Type B pancreatic cell (in vitro differentiated cells): ENCODE measurements at regions not wholly inside any gene's neighbourhood (a gene's known extent, or its start where the extent isn't known, plus 50 kb on each side); places are given as distances from the start of the nearest gene placed in this dataset.

Experiments used
- DNase-seq: peaks from one replicate; pipeline ENCODE4 v3.0.0; 2021; ENCODE audit warnings: mixed read lengths; ENCODE audit not compliant: unreplicated experiment; ENCODE audit errors: extremely low spot score
- H3K27ac Mint-ChIP-seq: 2 replicates; pipeline ENCODE4 v1.8.0; 2021; ENCODE audit warnings: mild to moderate bottlenecking, mixed read lengths
- H3K27me3 Mint-ChIP-seq: 2 replicates; pipeline ENCODE4 v1.8.0; 2021; ENCODE audit warnings: mixed read lengths
- H3K36me3 Mint-ChIP-seq: 2 replicates; pipeline ENCODE4 v1.8.0; 2021; ENCODE audit warnings: mixed read lengths
- H3K4me1 Mint-ChIP-seq: one replicate; pipeline ENCODE4 v1.8.0; 2021; ENCODE audit warnings: mixed read lengths; ENCODE audit not compliant: unreplicated experiment
- H3K4me3 Mint-ChIP-seq: 2 replicates; pipeline ENCODE4 v1.8.0; 2021; ENCODE audit warnings: mild to moderate bottlenecking, mixed read lengths
- H3K9me3 Mint-ChIP-seq: 2 replicates; pipeline ENCODE4 v1.8.0; 2021; ENCODE audit warnings: mixed read lengths
- TF ChIP-seq, protein P1 (sequence below): fragments of 200-600 bp; sonication (generic); conservative IDR thresholded peaks from 2 replicates; pipeline ENCODE4 v1.5.0; 2021; ENCODE audit warnings: antibody characterized with exemption, mild to moderate bottlenecking

DNA sequence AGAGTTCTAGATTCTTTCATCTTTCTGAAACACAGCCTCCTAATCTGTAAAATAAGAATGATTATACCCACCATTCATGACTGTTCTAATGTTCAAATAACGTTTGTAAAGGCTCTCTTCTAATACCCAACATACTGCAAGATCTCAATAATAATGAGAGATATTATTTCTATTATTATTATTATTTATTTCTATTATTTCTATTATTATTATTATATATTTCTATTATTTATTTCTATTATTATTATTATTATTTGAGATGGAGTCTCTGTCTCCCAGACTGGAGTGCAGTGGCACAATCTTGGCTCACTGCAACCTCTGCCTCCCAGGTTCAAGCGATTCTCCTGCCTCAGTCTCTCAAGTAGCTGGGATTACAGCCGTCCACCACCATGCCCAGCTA lies 395.5 kb downstream of the EFNB2 start:
- H3K36me3 Mint-ChIP-seq, result no peaks in the 10 kb centered on the region
- H3K4me1 Mint-ChIP-seq, result peaks cover 9% of the 10 kb centered on the region
- H3K27ac Mint-ChIP-seq, result no peak overlapping the region
- H3K9me3 Mint-ChIP-seq, result peaks cover 14% of the 10 kb centered on the region
- TF ChIP-seq, protein P1, sequence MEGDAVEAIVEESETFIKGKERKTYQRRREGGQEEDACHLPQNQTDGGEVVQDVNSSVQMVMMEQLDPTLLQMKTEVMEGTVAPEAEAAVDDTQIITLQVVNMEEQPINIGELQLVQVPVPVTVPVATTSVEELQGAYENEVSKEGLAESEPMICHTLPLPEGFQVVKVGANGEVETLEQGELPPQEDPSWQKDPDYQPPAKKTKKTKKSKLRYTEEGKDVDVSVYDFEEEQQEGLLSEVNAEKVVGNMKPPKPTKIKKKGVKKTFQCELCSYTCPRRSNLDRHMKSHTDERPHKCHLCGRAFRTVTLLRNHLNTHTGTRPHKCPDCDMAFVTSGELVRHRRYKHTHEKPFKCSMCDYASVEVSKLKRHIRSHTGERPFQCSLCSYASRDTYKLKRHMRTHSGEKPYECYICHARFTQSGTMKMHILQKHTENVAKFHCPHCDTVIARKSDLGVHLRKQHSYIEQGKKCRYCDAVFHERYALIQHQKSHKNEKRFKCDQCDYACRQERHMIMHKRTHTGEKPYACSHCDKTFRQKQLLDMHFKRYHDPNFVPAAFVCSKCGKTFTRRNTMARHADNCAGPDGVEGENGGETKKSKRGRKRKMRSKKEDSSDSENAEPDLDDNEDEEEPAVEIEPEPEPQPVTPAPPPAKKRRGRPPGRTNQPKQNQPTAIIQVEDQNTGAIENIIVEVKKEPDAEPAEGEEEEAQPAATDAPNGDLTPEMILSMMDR, result no peak
- no peak overlapping the region for H3K4me3 Mint-ChIP-seq
- H3K27me3 Mint-ChIP-seq, result no peaks in the 10 kb centered on the region
- DNase-seq, result no peak

DNA sequence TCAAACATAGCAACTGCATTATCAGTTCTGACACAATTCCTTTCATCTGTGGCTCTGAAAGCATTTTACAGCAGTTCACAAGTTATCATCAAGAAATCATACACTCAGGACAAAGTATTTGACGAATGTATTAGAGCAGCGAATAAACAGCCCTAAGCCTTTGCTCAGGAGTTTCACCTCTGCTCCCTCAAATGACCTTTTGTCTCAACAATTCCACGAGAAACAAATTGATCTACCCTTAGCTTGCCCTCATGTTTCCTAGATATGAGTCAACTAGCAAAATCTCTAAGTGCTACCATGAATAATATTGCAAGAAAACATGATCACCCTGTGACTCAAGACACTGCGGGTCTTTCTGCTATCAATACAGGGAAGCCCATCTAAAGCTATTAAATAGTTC lies 396.1 kb downstream of the EFNB2 start:
- Mint-ChIP-seq H3K9me3 (peaks cover 14% of the 10 kb centered on the region), H3K4me1 (peaks cover 6% of the 10 kb centered on the region), H3K36me3 (no peaks in the 10 kb centered on the region), H3K4me3 (no peak overlapping the region), H3K27ac (no peak overlapping the region), H3K27me3 (no peaks in the 10 kb centered on the region)
- no peak for DNase-seq
- TF ChIP-seq, protein P1, result no peak

DNA sequence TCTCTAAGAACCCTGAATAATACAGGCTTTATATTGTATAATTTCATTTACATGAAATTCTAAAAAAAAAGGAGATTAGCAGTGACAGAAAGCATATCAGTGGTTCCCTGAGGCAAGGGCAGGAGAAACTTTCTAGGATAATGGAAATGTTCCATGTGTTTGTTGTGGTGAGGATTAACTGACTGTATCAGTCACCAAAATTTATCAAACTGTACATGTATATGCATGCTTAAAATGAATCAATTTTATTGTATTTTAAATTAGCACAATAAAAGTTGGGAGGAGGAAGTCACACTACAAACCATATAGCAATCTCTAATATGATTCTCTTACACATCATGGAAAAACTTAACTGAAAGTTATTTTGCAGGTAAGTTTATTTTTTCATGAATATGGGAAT lies 396.8 kb downstream of the EFNB2 start:
- peaks cover 6% of the 10 kb centered on the region for H3K4me1 Mint-ChIP-seq
- H3K36me3 Mint-ChIP-seq, result no peaks in the 10 kb centered on the region
- H3K4me3 Mint-ChIP-seq, result no peak overlapping the region
- no peaks in the 10 kb centered on the region for H3K27me3 Mint-ChIP-seq
- TF ChIP-seq, protein P1, result no peak
- H3K9me3 Mint-ChIP-seq, result peaks cover 10% of the 10 kb centered on the region
- DNase-seq, result no peak
- no peak overlapping the region for H3K27ac Mint-ChIP-seq

DNA sequence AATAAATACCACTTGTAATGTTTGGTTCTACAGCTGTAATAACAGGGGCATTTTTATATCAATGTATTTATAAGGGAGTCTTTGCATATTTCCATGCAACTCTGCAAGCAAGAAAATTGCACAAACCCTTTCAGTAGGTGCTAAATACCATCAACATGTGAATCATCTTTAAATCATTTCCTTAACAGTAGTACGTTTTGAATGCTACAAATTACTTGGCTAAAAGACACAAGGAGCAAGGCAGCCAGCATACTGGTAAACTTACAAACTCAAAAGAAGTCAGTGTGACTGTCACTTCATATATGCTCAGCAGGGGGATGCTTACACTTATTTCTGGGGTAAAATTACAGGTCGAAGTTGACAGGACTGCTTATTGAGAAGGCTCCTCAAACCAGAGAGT lies 402.4 kb downstream of the EFNB2 start:
- Mint-ChIP-seq H3K4me3 (no peak overlapping the region), H3K36me3 (peaks cover 10% of the 10 kb centered on the region), H3K4me1 (peaks cover 7% of the 10 kb centered on the region), H3K27ac (no peak overlapping the region), H3K27me3 (peaks cover 6% of the 10 kb centered on the region), H3K9me3 (peaks cover 21% of the 10 kb centered on the region)
- no peak for DNase-seq
- TF ChIP-seq, protein P1, result no peak

DNA sequence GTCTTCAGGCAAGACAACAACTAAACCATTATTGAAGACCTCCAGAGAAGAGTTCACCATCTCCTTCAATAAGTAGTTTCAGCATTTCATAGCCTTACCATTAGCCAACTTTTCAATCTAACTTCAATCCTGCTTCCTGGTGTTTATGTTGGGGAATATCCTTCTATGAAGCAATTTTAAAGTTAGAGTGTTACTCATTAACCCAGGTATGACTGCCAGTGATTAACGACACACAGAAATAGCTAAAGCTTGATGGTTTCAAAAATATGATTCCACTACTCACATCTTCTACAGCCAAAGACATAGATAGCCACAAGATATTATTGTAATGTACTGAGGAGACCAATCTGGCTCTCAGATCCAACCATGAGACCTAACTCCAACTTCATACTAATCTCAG lies 403.2 kb downstream of the EFNB2 start:
- Mint-ChIP-seq H3K4me3 (no peak overlapping the region), H3K27ac (no peak overlapping the region), H3K27me3 (peaks cover 6% of the 10 kb centered on the region), H3K36me3 (peaks cover 10% of the 10 kb centered on the region), H3K9me3 (peaks cover 16% of the 10 kb centered on the region), H3K4me1 (peaks cover 7% of the 10 kb centered on the region)
- DNase-seq, result no peak
- TF ChIP-seq, protein P1, result no peak

DNA sequence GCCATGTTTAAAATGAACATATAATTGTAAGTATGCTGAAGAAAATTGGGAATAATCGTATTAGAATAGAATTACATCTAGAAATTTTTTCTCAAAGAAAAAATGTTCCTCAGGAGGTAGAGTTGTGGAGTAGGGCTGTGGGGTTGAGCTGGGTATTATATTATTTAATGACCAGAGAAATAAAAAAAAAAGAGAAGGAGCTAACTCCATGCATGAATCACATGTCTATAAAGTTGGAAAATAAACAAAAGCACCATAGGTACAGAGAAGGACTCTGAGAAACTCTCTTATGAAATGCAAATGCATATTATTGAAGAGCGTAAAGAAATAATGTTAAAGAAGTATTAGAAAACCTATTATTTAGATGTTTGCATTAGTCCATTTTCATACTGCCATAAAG lies 405.5 kb downstream of the EFNB2 start:
- Mint-ChIP-seq H3K36me3 (peaks cover 10% of the 10 kb centered on the region), H3K4me1 (peaks cover 7% of the 10 kb centered on the region), H3K4me3 (no peak overlapping the region), H3K27ac (no peak overlapping the region), H3K27me3 (peaks cover 6% of the 10 kb centered on the region), H3K9me3 (peaks cover 11% of the 10 kb centered on the region)
- no peak for DNase-seq
- TF ChIP-seq, protein P1, result no peak
